ENCODE measurements at regions not wholly inside any gene's neighbourhood (a gene's known extent, or its start where the extent isn't known, plus 50 kb on each side); places are given as distances from the start of the nearest gene placed in this dataset.

DNA sequence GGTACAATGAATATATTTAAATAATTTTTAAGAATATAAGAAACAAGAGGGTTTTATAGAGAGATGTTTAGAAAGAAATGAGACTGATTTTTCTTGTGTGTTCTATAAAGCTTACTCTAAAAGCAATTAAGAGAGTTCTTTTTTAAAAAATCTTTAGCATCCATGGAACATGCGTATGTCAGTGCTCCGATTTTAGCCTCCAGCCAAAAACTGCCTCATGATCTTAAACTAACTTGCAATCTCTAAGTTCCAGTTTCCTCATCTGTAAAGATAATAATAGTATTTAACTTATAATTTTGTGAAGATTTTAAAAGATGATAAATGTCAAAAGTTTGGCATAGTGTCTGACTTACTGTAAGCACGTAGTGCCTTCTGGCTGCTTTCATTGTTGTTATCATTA lies 448.7 kb downstream of the EPHA4 start:
- TF ChIP-seq POLR2A (IDR thresholded peaks at IDR 0.05): no peak
- TF ChIP-seq, protein P1, sequence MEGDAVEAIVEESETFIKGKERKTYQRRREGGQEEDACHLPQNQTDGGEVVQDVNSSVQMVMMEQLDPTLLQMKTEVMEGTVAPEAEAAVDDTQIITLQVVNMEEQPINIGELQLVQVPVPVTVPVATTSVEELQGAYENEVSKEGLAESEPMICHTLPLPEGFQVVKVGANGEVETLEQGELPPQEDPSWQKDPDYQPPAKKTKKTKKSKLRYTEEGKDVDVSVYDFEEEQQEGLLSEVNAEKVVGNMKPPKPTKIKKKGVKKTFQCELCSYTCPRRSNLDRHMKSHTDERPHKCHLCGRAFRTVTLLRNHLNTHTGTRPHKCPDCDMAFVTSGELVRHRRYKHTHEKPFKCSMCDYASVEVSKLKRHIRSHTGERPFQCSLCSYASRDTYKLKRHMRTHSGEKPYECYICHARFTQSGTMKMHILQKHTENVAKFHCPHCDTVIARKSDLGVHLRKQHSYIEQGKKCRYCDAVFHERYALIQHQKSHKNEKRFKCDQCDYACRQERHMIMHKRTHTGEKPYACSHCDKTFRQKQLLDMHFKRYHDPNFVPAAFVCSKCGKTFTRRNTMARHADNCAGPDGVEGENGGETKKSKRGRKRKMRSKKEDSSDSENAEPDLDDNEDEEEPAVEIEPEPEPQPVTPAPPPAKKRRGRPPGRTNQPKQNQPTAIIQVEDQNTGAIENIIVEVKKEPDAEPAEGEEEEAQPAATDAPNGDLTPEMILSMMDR (IDR thresholded peaks at IDR 0.05 in 4 of 5, conservative IDR thresholded peaks at IDR 0.05 in 1 of 5): no peak

Data from gastrocnemius medialis (tissue), 4 donors.